IMR-90 (cell line): ENCODE measurements at regions not wholly inside any gene's neighbourhood (a gene's known extent, or its start where the extent isn't known, plus 50 kb on each side); places are given as distances from the start of the nearest gene placed in this dataset.

Experiments used
- RFX5 ChIP-seq: IDR thresholded peaks from 2 replicates; pipeline ENCODE4 v1.8.0; 2012; ENCODE audit warnings: low read depth, mild to moderate bottlenecking, low read length, moderate library complexity
- SMC3 ChIP-seq: fragments of 150-350 bp; IDR thresholded peaks from 2 replicates; pipeline ENCODE4 v1.6.1; 2016; ENCODE audit warnings: low read depth, mild to moderate bottlenecking, antibody characterized with exemption, low read length, moderate library complexity
- TF ChIP-seq, protein P1 (sequence below): conservative IDR thresholded peaks from 2 replicates; pipeline ENCODE4 v1.5.1; 2012; ENCODE audit warnings: mild to moderate bottlenecking, low read depth, low read length, improper control_type of control experiment

DNA sequence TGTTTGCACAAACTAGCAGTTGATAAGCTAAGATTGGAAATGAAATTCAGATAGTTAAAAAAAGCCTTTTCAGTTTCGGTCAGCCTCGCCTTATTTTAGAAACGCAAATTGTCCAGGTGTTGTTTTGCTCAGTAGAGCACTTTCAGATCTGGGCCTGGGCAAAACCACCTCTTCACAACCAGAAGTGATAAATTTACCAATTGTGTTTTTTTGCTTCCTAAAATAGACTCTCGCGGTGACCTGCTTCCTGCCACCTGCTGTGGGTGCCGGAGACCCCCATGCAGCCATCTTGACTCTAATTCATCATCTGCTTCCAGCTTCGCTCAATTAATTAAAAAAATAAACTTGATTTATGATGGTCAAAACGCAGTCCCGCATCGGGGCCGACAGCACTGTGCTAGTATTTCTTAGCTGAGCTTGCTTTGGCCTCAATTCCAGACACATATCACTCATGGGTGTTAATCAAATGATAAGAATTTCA lies 335.6 kb downstream of the TMEM121 start:
- TF ChIP-seq RFX5 (no peak), SMC3 (no peak)
- TF ChIP-seq, protein P1, sequence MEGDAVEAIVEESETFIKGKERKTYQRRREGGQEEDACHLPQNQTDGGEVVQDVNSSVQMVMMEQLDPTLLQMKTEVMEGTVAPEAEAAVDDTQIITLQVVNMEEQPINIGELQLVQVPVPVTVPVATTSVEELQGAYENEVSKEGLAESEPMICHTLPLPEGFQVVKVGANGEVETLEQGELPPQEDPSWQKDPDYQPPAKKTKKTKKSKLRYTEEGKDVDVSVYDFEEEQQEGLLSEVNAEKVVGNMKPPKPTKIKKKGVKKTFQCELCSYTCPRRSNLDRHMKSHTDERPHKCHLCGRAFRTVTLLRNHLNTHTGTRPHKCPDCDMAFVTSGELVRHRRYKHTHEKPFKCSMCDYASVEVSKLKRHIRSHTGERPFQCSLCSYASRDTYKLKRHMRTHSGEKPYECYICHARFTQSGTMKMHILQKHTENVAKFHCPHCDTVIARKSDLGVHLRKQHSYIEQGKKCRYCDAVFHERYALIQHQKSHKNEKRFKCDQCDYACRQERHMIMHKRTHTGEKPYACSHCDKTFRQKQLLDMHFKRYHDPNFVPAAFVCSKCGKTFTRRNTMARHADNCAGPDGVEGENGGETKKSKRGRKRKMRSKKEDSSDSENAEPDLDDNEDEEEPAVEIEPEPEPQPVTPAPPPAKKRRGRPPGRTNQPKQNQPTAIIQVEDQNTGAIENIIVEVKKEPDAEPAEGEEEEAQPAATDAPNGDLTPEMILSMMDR = no peak
